Common myeloid progenitor, CD34-positive (primary cell): ENCODE measurements at regions not wholly inside any gene's neighbourhood (a gene's known extent, or its start where the extent isn't known, plus 50 kb on each side); places are given as distances from the start of the nearest gene placed in this dataset.

ENCODE experiments used
- CTCF ChIA-PET: fragments of 350-600 bp; sonication (Branson Sonifier 250); formaldehyde crosslinking; loops from one replicate; lab custom pipeline; 2021; ENCODE audit warnings: antibody characterized with exemption; lab: Charles Lee
- POLR2A ChIA-PET: fragments of 350-600 bp; sonication (Branson Sonifier 250); formaldehyde crosslinking; loops from one replicate; lab custom pipeline; 2021; ENCODE audit warnings: antibody characterized with exemption; lab: Charles Lee
- DNase-seq, 3 donors: peaks; one replicate each; pipeline versions ENCODE4 v3.0.0 to v3.0.0-alpha.2; 2013
- H3K27ac ChIP-seq, 2 experiments: 1 replicate in 1 of 2; 2 replicates in 1 of 2; pipeline ENCODE4 v1.7.0; 2013; ENCODE audit warnings: inconsistent platforms in 2 of 2, low read length in 2 of 2, mild to moderate bottlenecking in 2 of 2, low read depth in 1 of 2, moderate library complexity in 1 of 2; ENCODE audit not compliant: severe bottlenecking in 2 of 2, insufficient read depth in 1 of 2, poor library complexity in 1 of 2
- H3K27me3 ChIP-seq, 5 experiments: replicated peaks in 2 of 5; 1 replicate in 3 of 5; 2 replicates in 2 of 5; pipeline versions ENCODE4 v1.6.1 to v1.7.0; 2013; ENCODE audit warnings: low read length in 4 of 5, mild to moderate bottlenecking in 2 of 5, moderate library complexity in 2 of 5, inconsistent platforms in 1 of 5; ENCODE audit not compliant: insufficient read depth in 5 of 5, control insufficient read depth in 4 of 5
- H3K36me3 ChIP-seq, 4 experiments: 1 replicate in 2 of 4; 2 replicates in 2 of 4; pipeline versions ENCODE4 v1.6.1 to v1.7.0; 2013; ENCODE audit warnings: low read length in 3 of 4, control low read depth in 1 of 4, mild to moderate bottlenecking in 1 of 4; ENCODE audit not compliant: control insufficient read depth in 4 of 4, insufficient read depth in 4 of 4
- H3K4me1 ChIP-seq, 4 experiments: 1 replicate in 3 of 4; 2 replicates in 1 of 4; pipeline versions ENCODE4 v1.6.1 to v1.7.1; 2013; ENCODE audit warnings: low read length in 3 of 4, mild to moderate bottlenecking in 3 of 4, control low read depth in 1 of 4, inconsistent platforms in 1 of 4, moderate library complexity in 1 of 4; ENCODE audit not compliant: control insufficient read depth in 4 of 4, insufficient read depth in 4 of 4; ENCODE audit errors: control extremely low read depth in 1 of 4
- H3K4me3 ChIP-seq, 7 experiments: 1 replicate in 4 of 7; 2 replicates in 3 of 7; pipeline versions ENCODE4 v1.5.1 to v1.7.0; 2013; ENCODE audit warnings: mild to moderate bottlenecking in 7 of 7, low read length in 6 of 7, moderate library complexity in 6 of 7, inconsistent platforms in 2 of 7, low read depth in 2 of 7, control low read depth in 1 of 7; ENCODE audit not compliant: insufficient read depth in 4 of 7, control insufficient read depth in 1 of 7; ENCODE audit errors: extremely low read depth in 1 of 7
- H3K9me3 ChIP-seq, 5 experiments: 1 replicate in 4 of 5; 2 replicates in 1 of 5; pipeline versions ENCODE4 v1.6.1 to v1.7.1; 2013; ENCODE audit warnings: low read length in 4 of 5, mild to moderate bottlenecking in 2 of 5, inconsistent platforms in 1 of 5, low read depth in 1 of 5, moderate library complexity in 1 of 5; ENCODE audit not compliant: control insufficient read depth in 4 of 5, insufficient read depth in 2 of 5; ENCODE audit errors: control extremely low read depth in 1 of 5
- WGBS: methylation state at CpG from one replicate; pipeline ENCODE4 v1.1.5; 2013; ENCODE audit not compliant: insufficient coverage; 5-methylcytosine and 5-hydroxymethylcytosine counted together

DNA sequence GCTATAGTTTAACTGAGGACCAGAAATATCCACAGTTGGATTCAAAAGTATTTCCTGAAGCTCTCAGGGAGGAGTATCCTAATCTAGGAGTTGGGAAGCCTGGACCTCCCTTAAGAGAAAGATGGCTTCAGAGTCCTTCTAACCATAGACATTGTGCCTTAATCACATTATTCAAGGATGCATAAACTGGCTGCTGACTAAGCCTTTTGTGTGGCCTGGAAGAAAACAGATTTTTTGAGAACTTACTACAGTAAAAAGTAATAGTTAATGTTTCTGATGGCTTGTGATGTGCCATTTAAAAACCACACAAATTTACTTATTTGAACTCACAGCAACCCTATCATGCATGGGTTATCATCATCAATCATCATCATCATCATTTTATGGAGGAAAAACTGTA, 126.2 kb upstream of the RPL38 start:
- POLR2A ChIA-PET: no interaction called here
- H3K9me3 ChIP-seq: peaks cover 0 to 12% (median 2%) of the 10 kb centered on the region in 5 experiments

DNA sequence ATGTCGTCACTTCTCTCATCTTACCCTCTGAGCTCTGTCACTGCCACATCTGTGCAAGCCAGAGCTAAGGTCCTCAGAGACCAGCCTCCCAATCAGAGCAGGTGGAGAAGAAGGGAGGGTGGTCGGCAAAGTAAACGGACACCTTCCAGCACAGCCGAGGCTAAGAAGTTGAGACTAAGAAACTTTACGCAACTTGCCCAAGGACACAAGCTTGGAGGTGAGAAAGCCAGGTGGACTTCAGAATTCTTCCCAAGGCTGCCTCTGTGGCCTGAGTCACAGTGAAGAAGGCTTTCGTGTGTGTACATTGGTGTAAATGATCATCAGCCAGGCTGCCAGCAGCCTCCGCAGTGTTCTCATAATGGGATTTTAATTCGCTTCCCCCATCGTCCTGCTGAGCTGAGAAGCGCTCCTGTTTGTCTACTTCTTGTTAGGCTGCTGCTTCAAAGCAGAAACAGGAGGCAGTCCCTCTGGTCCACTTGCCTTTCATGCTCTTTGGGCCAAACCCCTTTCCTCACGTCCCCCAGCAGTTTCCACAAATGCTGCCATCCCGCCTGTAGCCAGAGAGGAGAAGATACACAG, 125.0 kb upstream of the RPL38 start:
- POLR2A ChIA-PET: no interaction called here
- H3K27me3 ChIP-seq: peaks cover 0 to 48% (median 2%) of the 10 kb centered on the region in 5 experiments
- H3K4me1 ChIP-seq: no peaks in the 10 kb centered on the region
- H3K9me3 ChIP-seq: peaks cover 0 to 10% (median 2%) of the 10 kb centered on the region in 5 experiments
- H3K27ac ChIP-seq: no peak overlapping the region
- no peak for DNase-seq
- 88% methylated on average over 10 of the region's 12 CpGs for whole genome bisulfite sequencing
- no peaks in the 10 kb centered on the region for H3K36me3 ChIP-seq
- CTCF ChIA-PET: no interaction called here
- no peak overlapping the region for H3K4me3 ChIP-seq

More for the DNA sequence above, 126.2 kb upstream of the RPL38 start:
- no peak for DNase-seq
- Histone ChIP-seq H3K27me3 (peaks cover 0 to 36% (median 0%) of the 10 kb centered on the region in 5 experiments), H3K36me3 (no peaks in the 10 kb centered on the region), H3K4me1 (no peaks in the 10 kb centered on the region), H3K27ac (no peak overlapping the region), H3K4me3 (no peak overlapping the region)
- CTCF ChIA-PET: no interaction called here

DNA sequence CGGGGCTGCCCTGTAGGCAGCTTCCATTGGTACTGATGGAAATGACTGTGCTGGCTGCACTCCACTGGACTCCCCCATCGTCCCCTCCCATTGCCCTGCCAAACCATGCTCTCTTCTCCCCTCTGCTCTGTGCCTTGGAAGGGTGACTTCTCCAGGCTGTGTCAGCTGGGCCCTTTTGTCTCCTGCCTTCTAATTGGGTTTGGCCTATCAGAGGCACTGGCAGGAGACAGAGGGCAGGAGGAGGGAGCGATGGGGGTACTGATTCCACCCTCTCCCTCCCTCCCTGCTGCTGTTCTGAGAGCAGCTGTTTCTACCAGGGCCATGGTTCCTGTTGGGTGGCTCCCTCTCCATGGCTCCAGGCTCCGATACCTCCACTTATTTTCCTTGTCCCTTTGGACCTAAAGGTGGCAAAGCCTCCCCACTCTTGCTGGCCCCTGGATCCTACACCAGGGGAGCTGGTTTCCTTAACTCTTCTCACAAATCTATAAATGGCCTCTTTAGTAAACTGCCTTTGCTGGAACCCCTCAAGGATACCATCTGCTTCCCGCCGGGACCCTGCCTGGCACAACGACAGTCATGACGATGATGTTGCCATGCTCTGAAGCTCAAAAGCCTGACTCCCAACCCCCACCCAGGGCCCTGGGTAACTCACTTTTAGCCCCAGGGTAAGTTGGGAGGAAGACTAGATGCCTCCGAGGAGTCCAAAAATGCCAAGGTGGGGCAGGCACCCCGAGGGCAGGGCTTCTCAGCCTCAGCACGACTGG, 123.8 kb upstream of the RPL38 start:
- 95% methylated on average over 7 of the region's 11 CpGs for WGBS
- Histone ChIP-seq H3K4me3 (no peak overlapping the region), H3K9me3 (peaks cover 0 to 4% (median 0%) of the 10 kb centered on the region in 5 experiments), H3K27me3 (peaks cover 0 to 53% (median 2%) of the 10 kb centered on the region in 5 experiments), H3K36me3 (no peaks in the 10 kb centered on the region), H3K4me1 (no peaks in the 10 kb centered on the region), H3K27ac (no peak overlapping the region)
- no peak for DNase-seq
- POLR2A ChIA-PET: no interaction called here
- CTCF ChIA-PET: interaction anchor here (0.9 kb wide), 1 partner anchor 13 kb away, joined by 3 read pairs; no protein-coding TSS in a partner anchor

- H3K27me3 ChIP-seq: peaks cover 0 to 57% (median 2%) of the 10 kb centered on the region in 5 experiments
- H3K4me3 ChIP-seq: no peak overlapping the region
- WGBS: 65% methylated on average over 19 of the region's 21 CpGs
- POLR2A ChIA-PET: no interaction called here
- CTCF ChIA-PET: no interaction called here
- DNase-seq: no peak
- H3K9me3 ChIP-seq: peaks cover 0 to 9% (median 5%) of the 10 kb centered on the region in 5 experiments
- no peak overlapping the region for H3K27ac ChIP-seq
- no peaks in the 10 kb centered on the region for H3K4me1 ChIP-seq
- H3K36me3 ChIP-seq: no peaks in the 10 kb centered on the region
These were observed 122.6 kb upstream of the RPL38 start for GRCh38 chr17:74080656-74081582.

- POLR2A ChIA-PET: no interaction called here
- Histone ChIP-seq H3K4me3 (no peak overlapping the region), H3K27me3 (peaks cover 0 to 56% (median 2%) of the 10 kb centered on the region in 5 experiments), H3K36me3 (no peaks in the 10 kb centered on the region), H3K27ac (no peak overlapping the region), H3K9me3 (peaks cover 0 to 9% (median 5%) of the 10 kb centered on the region in 5 experiments), H3K4me1 (no peaks in the 10 kb centered on the region)
- CTCF ChIA-PET: no interaction called here
- DNase-seq: no peak
- WGBS: 74% methylated on average over 5 of the region's 7 CpGs
These were observed 120.6 kb upstream of the RPL38 start for GRCh38 chr17:74082886-74083285.

DNA sequence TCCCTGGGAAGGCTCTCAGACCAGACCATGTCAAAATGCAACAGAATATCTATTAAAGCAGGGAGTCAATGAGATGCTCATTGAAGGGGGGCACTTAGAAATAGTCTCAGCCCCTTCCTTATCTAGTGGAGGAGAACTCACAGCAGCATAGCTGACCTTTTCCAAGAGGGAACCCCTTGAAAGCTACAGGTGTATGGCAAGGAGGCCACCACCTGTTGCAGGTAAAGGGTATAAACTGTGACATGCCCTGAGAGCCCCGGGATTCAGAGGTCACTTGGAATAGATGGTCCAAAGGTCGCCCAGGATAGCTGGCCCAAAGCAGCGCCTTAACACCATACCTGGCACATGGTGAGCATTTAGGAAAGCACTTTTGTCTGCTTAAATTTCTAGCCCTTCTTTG, 120.2 kb upstream of the RPL38 start:
- peaks cover 0 to 61% (median 2%) of the 10 kb centered on the region in 5 experiments for H3K27me3 ChIP-seq
- ChIA-PET CTCF (no interaction called here), POLR2A (no interaction called here)
- peaks cover 0 to 9% (median 5%) of the 10 kb centered on the region in 5 experiments for H3K9me3 ChIP-seq
- no peak overlapping the region for H3K4me3 ChIP-seq
- no peaks in the 10 kb centered on the region for H3K4me1 ChIP-seq
- no peaks in the 10 kb centered on the region for H3K36me3 ChIP-seq
- 93% methylated on average over 3 of the region's 3 CpGs for WGBS
- no peak overlapping the region for H3K27ac ChIP-seq
- DNase-seq: no peak
